ENCODE measurements at regions not wholly inside any gene's neighbourhood (a gene's known extent, or its start where the extent isn't known, plus 50 kb on each side); places are given as distances from the start of the nearest gene placed in this dataset.

GRCh38 chr6:98041056-98041455 is 758.0 kb upstream of the MMS22L start:
- peaks cover 3% of the 10 kb centered on the region for H3K4me1 ChIP-seq (ENCODE audit: low read depth, poor library complexity, severe bottlenecking)
- no peaks in the 10 kb centered on the region for H3K27me3 ChIP-seq (ENCODE audit: insufficient read depth, low read depth)
- H3K4me3 ChIP-seq (IDR thresholded peaks at IDR 0.05; ENCODE audit: insufficient read depth, low read depth, low read length) = no peak overlapping the region
- no peak overlapping the region for H3K27ac ChIP-seq
- H3K4me2 ChIP-seq = no peak overlapping the region
- no peaks in the 10 kb centered on the region for H3K36me3 ChIP-seq (ENCODE audit: insufficient read depth)
- no peaks in the 10 kb centered on the region for H3K79me2 ChIP-seq (ENCODE audit: insufficient read depth, low read depth)
- no peaks in the 10 kb centered on the region for H4K20me1 ChIP-seq (ENCODE audit: insufficient read depth)
- no peak overlapping the region for H2AFZ ChIP-seq (ENCODE audit: low read depth)
- H3K9ac ChIP-seq = no peak overlapping the region
- TF ChIP-seq, protein P1, sequence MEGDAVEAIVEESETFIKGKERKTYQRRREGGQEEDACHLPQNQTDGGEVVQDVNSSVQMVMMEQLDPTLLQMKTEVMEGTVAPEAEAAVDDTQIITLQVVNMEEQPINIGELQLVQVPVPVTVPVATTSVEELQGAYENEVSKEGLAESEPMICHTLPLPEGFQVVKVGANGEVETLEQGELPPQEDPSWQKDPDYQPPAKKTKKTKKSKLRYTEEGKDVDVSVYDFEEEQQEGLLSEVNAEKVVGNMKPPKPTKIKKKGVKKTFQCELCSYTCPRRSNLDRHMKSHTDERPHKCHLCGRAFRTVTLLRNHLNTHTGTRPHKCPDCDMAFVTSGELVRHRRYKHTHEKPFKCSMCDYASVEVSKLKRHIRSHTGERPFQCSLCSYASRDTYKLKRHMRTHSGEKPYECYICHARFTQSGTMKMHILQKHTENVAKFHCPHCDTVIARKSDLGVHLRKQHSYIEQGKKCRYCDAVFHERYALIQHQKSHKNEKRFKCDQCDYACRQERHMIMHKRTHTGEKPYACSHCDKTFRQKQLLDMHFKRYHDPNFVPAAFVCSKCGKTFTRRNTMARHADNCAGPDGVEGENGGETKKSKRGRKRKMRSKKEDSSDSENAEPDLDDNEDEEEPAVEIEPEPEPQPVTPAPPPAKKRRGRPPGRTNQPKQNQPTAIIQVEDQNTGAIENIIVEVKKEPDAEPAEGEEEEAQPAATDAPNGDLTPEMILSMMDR (conservative IDR thresholded peaks at IDR 0.05; ENCODE audit: low read depth, low read length) = no peak

- peaks cover 3% of the 10 kb centered on the region for H3K4me1 ChIP-seq (ENCODE audit: low read depth, poor library complexity, severe bottlenecking)
- H3K4me2 ChIP-seq = no peak overlapping the region
- H3K36me3 ChIP-seq (ENCODE audit: insufficient read depth) = no peaks in the 10 kb centered on the region
- no peaks in the 10 kb centered on the region for H3K79me2 ChIP-seq (ENCODE audit: insufficient read depth, low read depth)
- H4K20me1 ChIP-seq (ENCODE audit: insufficient read depth) = no peaks in the 10 kb centered on the region
- no peaks in the 10 kb centered on the region for H3K27me3 ChIP-seq (ENCODE audit: insufficient read depth, low read depth)
- no peak overlapping the region for H3K4me3 ChIP-seq (IDR thresholded peaks at IDR 0.05; ENCODE audit: insufficient read depth, low read depth, low read length)
- no peak overlapping the region for H3K9ac ChIP-seq
- no peak overlapping the region for H3K27ac ChIP-seq
- TF ChIP-seq, protein P1 (conservative IDR thresholded peaks at IDR 0.05; ENCODE audit: low read depth, low read length) = no peak
- H2AFZ ChIP-seq (ENCODE audit: low read depth) = no peak overlapping the region
Measured at GRCh38 chr6:98041921-98042320, 758.9 kb upstream of the MMS22L start.

GRCh38 chr6:98044151-98044561 is 761.1 kb upstream of the MMS22L start:
- Histone ChIP-seq H3K4me2 (no peak overlapping the region), H3K79me2 (ENCODE audit: insufficient read depth, low read depth) (no peaks in the 10 kb centered on the region), H3K27me3 (ENCODE audit: insufficient read depth, low read depth) (no peaks in the 10 kb centered on the region), H3K27ac (no peak overlapping the region), H3K4me3 (IDR thresholded peaks at IDR 0.05; ENCODE audit: insufficient read depth, low read depth, low read length) (no peak overlapping the region), H3K36me3 (ENCODE audit: insufficient read depth) (no peaks in the 10 kb centered on the region), H3K9ac (no peak overlapping the region), H2AFZ (ENCODE audit: low read depth) (no peak overlapping the region), H3K4me1 (ENCODE audit: low read depth, poor library complexity, severe bottlenecking) (peaks cover 3% of the 10 kb centered on the region), H4K20me1 (ENCODE audit: insufficient read depth) (no peaks in the 10 kb centered on the region)
- TF ChIP-seq, protein P1 (conservative IDR thresholded peaks at IDR 0.05; ENCODE audit: low read depth, low read length) = no peak

GRCh38 chr6:98044791-98045470 is 761.9 kb upstream of the MMS22L start:
- TF ChIP-seq, protein P1 (conservative IDR thresholded peaks at IDR 0.05; ENCODE audit: low read depth, low read length) = no peak
- Histone ChIP-seq H3K9ac (no peak overlapping the region), H3K4me1 (ENCODE audit: low read depth, poor library complexity, severe bottlenecking) (peaks cover 3% of the 10 kb centered on the region), H3K36me3 (ENCODE audit: insufficient read depth) (no peaks in the 10 kb centered on the region), H3K4me3 (IDR thresholded peaks at IDR 0.05; ENCODE audit: insufficient read depth, low read depth, low read length) (no peak overlapping the region), H4K20me1 (ENCODE audit: insufficient read depth) (no peaks in the 10 kb centered on the region), H3K27me3 (ENCODE audit: insufficient read depth, low read depth) (no peaks in the 10 kb centered on the region), H2AFZ (ENCODE audit: low read depth) (no peak overlapping the region), H3K79me2 (ENCODE audit: insufficient read depth, low read depth) (no peaks in the 10 kb centered on the region), H3K27ac (no peak overlapping the region), H3K4me2 (no peak overlapping the region)

All from KMS-11 (cell line).